Breast epithelium (tissue), 3 donors: ENCODE measurements at regions not wholly inside any gene's neighbourhood (a gene's known extent, or its start where the extent isn't known, plus 50 kb on each side); places are given as distances from the start of the nearest gene placed in this dataset.

Experiments used
- CTCF ChIP-seq, 3 donors: fragments of 450-650 bp; IDR thresholded peaks; one replicate each; pipeline ENCODE4 v1.5.1; 2016 to 2017; ENCODE audit warnings: antibody characterized with exemption in 3 of 3, mild to moderate bottlenecking in 3 of 3, moderate library complexity in 3 of 3
- POLR2A ChIP-seq: fragments of 450-650 bp; IDR thresholded peaks from one replicate; pipeline ENCODE4 v1.6.1; 2016; ENCODE audit warnings: antibody characterized with exemption, mild to moderate bottlenecking, moderate library complexity
- POLR2AphosphoS5 ChIP-seq, 3 donors: sonication (generic); formaldehyde crosslinking; IDR thresholded peaks; one replicate each; pipeline ENCODE4 v1.6.1; 2017; ENCODE audit warnings: antibody characterized with exemption in 3 of 3

GRCh38 chr9:134589748-134590147 is 51.9 kb upstream of the COL5A1 start:
- TF ChIP-seq CTCF (IDR thresholded peaks at IDR 0.05) (no peak), POLR2A (no peak), POLR2AphosphoS5 (IDR thresholded peaks at IDR 0.05) (no peak)
